GM18507 (cell line): ENCODE measurements at regions not wholly inside any gene's neighbourhood (a gene's known extent, or its start where the extent isn't known, plus 50 kb on each side); places are given as distances from the start of the nearest gene placed in this dataset.
"Not testable (repeated sequence)": the region's sequence is repeated elsewhere in the genome, so short reads cannot be mapped to it uniquely, and the experiment has no call there.

ENCODE experiments used
- DNase-seq: peaks from one replicate; pipeline ENCODE4 v3.0.0; 2011; ENCODE audit warnings: low read depth; ENCODE audit not compliant: insufficient read length; ENCODE audit errors: extremely low spot score
- FAIRE-seq: peaks from 2 replicates; lab custom pipeline; 2011; peaks lifted over from hg19 to GRCh38; lab: Jason Lieb, UNC

GRCh38 chr11:122412581-122412980, 242.9 kb upstream of the UBASH3B start:
- FAIRE-seq: no peak

GRCh38 chr11:122406466-122406865, 249.1 kb upstream of the UBASH3B start:
- FAIRE-seq (no peak), DNase-seq (no peak)

More at GRCh38 chr11:122412581-122412980, 242.9 kb upstream of the UBASH3B start:
- DNase-seq: no peak

- no peak for DNase-seq
- FAIRE-seq: no peak
Observed at GRCh38 chr11:122405547-122406341, 249.8 kb upstream of the UBASH3B start.

DNA sequence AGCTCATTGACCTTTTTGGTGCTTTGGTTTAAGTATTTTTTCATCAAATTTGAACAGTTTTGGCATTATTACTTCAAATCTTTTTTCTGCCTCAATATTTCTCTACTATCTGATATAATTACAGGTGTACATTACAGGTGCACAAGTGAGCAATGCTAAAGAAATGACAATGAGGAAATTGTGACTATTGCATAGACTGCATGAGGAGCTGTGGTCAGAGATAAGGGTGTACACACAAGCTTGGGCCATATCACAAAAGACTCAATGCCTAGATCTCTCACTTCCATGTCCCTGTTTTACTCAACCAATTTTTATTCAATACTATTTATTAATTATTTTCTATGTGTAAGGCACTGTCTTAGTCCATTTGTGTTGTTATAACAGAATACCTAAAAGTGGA, 251.0 kb upstream of the UBASH3B start:
- DNase-seq (no peak), FAIRE-seq (no peak)

GRCh38 chr11:122401581-122401980, 253.9 kb upstream of the UBASH3B start:
- FAIRE-seq, DNase-seq: not testable (repeated sequence)

DNA sequence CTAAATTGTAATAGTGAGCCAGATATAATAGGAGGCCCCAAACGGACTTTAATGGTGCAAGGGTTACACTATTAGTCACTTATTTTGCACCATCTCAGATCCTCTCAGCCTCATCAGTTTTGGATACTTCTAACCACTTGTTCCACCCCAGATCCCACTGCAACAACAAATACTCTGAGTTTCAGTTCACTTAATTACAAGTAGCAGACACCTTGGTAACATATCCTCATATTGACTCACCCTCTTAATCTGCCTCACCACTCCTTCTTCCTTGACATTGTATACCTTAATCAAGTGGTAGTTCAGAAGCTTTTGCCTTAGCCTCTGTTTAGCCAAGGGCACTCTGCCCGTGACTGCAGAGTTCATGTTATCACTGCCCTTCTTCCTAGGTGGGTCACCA, 256.1 kb upstream of the UBASH3B start:
- DNase-seq (no peak), FAIRE-seq (no peak)

- FAIRE-seq: no peak
Observed at GRCh38 chr11:122398851-122399250, 256.7 kb upstream of the UBASH3B start.

DNA sequence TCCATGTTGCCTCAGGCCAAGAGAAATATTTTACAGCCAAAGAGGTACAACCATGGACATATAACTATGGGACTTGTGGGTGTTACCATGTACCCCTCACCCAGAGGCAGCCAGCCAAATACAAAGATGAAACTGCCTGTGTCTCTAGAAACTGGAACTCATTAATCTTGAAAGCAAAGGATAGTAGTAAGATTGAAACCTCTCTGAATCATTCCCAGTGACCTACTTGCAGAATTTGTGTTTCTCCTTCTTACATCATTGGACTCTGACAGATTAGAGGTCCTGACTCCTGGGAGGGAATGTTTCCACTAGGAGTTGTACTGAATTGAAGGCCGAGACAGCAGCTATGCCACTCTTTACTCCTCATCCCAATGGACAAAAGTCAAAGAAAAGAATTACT, 257.4 kb upstream of the UBASH3B start:
- FAIRE-seq (no peak), DNase-seq (no peak)

More at GRCh38 chr11:122398851-122399250, 256.7 kb upstream of the UBASH3B start:
- DNase-seq: no peak

GRCh38 chr11:122395282-122395681, 260.2 kb upstream of the UBASH3B start:
- FAIRE-seq (no peak), DNase-seq (no peak)

- no peak for FAIRE-seq
Observed at GRCh38 chr11:122394313-122394712, 261.2 kb upstream of the UBASH3B start.

DNA sequence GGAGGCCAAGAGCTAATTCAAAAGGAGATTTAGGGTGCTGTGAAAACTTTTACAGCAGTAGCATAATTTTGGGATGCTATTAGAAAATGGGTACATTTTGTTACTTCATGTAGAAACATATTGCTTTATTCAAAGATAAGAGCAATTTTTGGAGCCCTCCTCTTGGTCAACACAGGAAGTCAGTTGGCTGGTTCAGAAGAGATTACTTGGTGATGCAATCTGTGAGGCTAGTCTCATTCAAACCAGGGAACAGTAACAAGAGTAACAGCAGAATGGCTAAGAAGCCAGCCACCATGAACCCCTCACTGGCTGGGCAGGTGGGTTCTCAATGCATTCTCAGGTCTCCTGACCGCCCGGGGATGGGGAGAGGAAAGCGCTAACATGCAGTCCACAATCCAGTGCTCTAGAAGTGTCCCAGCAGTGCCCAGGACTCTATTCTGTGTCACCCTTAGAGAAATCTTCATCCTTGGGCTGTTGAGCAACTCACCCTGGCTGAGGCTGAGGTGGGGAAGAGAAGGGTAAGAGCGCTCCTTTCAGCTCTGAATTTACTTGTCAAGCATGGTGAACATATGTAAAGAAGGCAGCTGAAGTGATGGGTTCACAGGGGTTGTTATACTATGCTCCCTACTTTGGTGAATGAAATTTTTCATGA, 262.2 kb upstream of the UBASH3B start:
- DNase-seq (no peak), FAIRE-seq (no peak)

More at GRCh38 chr11:122394313-122394712, 261.2 kb upstream of the UBASH3B start:
- no peak for DNase-seq

DNA sequence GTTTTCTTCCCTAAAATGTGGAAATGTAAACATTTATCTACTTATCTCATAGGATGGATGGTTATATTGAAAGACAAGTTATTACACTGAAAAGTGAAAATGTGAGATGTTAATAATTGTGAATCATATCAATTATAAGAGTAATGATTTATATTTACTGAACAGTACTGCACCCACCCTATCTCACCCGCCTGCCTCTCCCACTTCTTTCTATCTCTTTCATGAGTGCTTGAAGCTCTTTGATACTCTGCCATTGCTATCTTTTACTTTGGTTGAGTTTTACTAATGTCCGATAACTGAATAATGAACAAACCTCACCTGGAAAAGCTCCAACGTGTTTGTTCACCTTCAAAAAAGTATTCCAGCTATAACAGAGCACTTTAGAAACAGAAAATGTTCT, 263.0 kb upstream of the UBASH3B start:
- FAIRE-seq: no peak
- no peak for DNase-seq

DNA sequence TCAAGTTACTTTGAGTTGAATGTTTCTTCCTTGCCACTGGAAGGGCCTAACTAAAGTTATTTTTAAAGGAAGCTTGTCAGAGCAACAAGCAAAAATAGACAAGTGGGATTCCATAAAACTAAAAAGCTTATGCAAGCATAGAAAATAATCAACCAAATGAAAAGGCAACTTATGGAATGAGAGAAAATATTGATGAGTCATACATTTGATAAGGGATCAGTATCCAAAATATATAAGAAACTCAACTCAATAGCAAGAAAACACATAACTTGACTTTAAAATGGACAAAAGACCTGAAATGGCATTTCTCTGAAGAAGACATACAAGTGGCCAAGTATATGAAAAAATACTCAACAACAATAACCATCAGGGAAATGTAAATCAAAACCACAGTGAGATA, 264.5 kb upstream of the UBASH3B start:
- DNase-seq (no peak), FAIRE-seq (no peak)

DNA sequence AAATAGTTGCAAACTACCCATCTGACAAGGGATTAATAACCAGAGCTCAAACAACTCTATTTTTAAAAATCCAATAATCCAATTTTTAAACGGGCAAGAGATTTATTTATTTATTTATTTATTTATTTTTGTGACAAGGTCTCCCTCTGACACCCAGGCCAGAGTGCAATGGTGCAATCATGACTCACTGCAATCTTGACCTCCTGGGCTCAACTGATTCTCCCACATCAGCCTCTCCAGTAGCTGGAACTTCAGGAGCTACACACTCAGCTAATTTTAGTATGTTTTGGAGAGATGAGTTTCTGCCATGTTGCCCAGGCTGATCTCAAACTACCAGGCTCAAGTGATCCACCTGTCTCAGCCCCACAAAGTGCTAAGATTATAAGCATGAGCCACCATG, 267.2 kb upstream of the BLID start:
- FAIRE-seq: no peak

DNA sequence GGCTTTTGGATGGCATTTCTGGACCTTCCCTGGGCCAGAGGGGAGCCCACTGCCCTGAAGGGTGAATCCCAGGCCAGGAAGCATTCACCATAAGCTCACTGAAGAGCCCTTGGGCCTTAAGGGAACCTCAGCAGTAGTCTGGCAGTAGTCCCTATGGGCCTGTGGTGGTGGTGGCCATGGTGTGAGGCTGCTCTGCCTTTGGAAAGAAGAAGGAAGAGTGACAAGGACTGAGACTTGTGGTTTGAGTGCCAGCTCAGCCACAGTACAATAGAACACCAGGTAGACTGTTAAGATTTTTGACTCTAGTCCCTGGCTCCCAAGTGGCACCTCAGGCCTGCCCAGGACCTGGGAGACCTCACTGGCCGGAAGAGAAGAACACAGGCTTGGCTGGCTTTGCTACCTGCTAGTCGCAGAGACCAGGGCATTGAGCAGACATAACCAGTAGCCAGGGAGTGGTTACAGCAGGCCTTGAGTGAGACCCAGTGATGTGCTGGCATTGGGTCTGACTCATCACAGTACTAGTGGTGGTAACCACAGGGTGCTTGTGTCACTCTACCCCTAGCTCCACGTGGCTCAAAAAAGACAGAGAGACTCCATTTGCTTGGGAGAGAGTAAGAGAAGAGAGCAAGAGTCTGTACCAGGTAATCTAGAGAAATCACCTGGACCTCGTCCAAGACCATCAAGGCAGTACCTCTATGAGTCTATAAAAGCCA, 259.8 kb upstream of the BLID start:
- FAIRE-seq (no peak), DNase-seq (no peak)

More for the DNA sequence above, 267.2 kb upstream of the BLID start:
- no peak for DNase-seq

- DNase-seq (no peak), FAIRE-seq (no peak)
Observed at GRCh38 chr11:122368796-122369195, 252.8 kb upstream of the BLID start.

- FAIRE-seq: no peak
- DNase-seq: no peak
Observed at GRCh38 chr11:122367809-122368231, 251.8 kb upstream of the BLID start.

- FAIRE-seq (no peak), DNase-seq (no peak)
Observed at GRCh38 chr11:122365610-122366360, 249.8 kb upstream of the BLID start.

- no peak for FAIRE-seq
Observed at GRCh38 chr11:122363296-122363695, 247.3 kb upstream of the BLID start.

GRCh38 chr11:122362381-122362780, 246.4 kb upstream of the BLID start:
- FAIRE-seq: no peak
- DNase-seq: no peak

More at GRCh38 chr11:122363296-122363695, 247.3 kb upstream of the BLID start:
- DNase-seq: no peak
